Parathyroid adenoma (tissue), 2 donors: ENCODE measurements at regions not wholly inside any gene's neighbourhood (a gene's known extent, or its start where the extent isn't known, plus 50 kb on each side); places are given as distances from the start of the nearest gene placed in this dataset.

ENCODE experiments used
- H2AFZ ChIP-seq: fragments of 300-600 bp; sonication (generic); one replicate; pipeline ENCODE4 v1.7.0; 2017; ENCODE audit warnings: antibody characterized with exemption, mild to moderate bottlenecking
- H3K27ac ChIP-seq: fragments of 300-600 bp; sonication (generic); one replicate; pipeline ENCODE4 v1.7.0; 2017
- H3K27me3 ChIP-seq: fragments of 300-600 bp; sonication (generic); one replicate; pipeline ENCODE4 v1.7.0; 2017; ENCODE audit warnings: low read length; ENCODE audit not compliant: control insufficient read depth, insufficient read depth
- H3K36me3 ChIP-seq: fragments of 300-600 bp; sonication (generic); one replicate; pipeline ENCODE4 v1.7.0; 2017; ENCODE audit warnings: low read length; ENCODE audit not compliant: control insufficient read depth, insufficient read depth
- H3K4me1 ChIP-seq: fragments of 300-600 bp; sonication (generic); one replicate; pipeline ENCODE4 v1.7.0; 2017; ENCODE audit warnings: control low read depth
- H3K4me2 ChIP-seq: fragments of 300-600 bp; sonication (generic); one replicate; pipeline ENCODE4 v1.7.0; 2017; ENCODE audit warnings: low read length
- H3K4me3 ChIP-seq: fragments of 300-600 bp; sonication (generic); one replicate; pipeline ENCODE4 v1.7.0; 2017; ENCODE audit warnings: low read depth, low read length
- H3K79me2 ChIP-seq: fragments of 300-600 bp; sonication (generic); one replicate; pipeline ENCODE4 v1.7.0; 2017; ENCODE audit warnings: control low read depth
- H3K9ac ChIP-seq: fragments of 300-600 bp; sonication (generic); one replicate; pipeline ENCODE4 v1.7.0; 2017; ENCODE audit warnings: mild to moderate bottlenecking
- H3K9me3 ChIP-seq: fragments of 300-600 bp; sonication (generic); one replicate; pipeline ENCODE4 v1.7.0; 2017; ENCODE audit warnings: low read length; ENCODE audit not compliant: control insufficient read depth
- CTCF ChIP-seq: fragments of 300-600 bp; sonication (generic); IDR thresholded peaks from one replicate; pipeline ENCODE4 v1.7.0; 2017; ENCODE audit warnings: antibody characterized with exemption, mild to moderate bottlenecking
- donor health status: primary hyperparathyroidism.

GRCh38 chr5:10173716-10174115 lies 76.0 kb downstream of the ATPSCKMT start:
- H3K4me2 ChIP-seq, result no peak overlapping the region
- H3K9ac ChIP-seq, result no peak overlapping the region
- no peak overlapping the region for H2AFZ ChIP-seq
- H3K4me3 ChIP-seq, result no peak overlapping the region
- H3K27me3 ChIP-seq, result no peaks in the 10 kb centered on the region
- H3K36me3 ChIP-seq, result no peaks in the 10 kb centered on the region
- no peak for TF ChIP-seq CTCF
- H3K9me3 ChIP-seq, result no peaks in the 10 kb centered on the region
- no peaks in the 10 kb centered on the region for H3K79me2 ChIP-seq
- no peaks in the 10 kb centered on the region for H3K4me1 ChIP-seq
- H3K27ac ChIP-seq, result no peak overlapping the region

- no peaks in the 10 kb centered on the region for H3K27me3 ChIP-seq
- no peak overlapping the region for H3K4me2 ChIP-seq
- no peaks in the 10 kb centered on the region for H3K9me3 ChIP-seq
- no peaks in the 10 kb centered on the region for H3K36me3 ChIP-seq
- H3K4me1 ChIP-seq, result no peaks in the 10 kb centered on the region
- H3K9ac ChIP-seq, result no peak overlapping the region
- no peaks in the 10 kb centered on the region for H3K79me2 ChIP-seq
- no peak overlapping the region for H3K27ac ChIP-seq
- no peak overlapping the region for H3K4me3 ChIP-seq
- no peak for TF ChIP-seq CTCF
- H2AFZ ChIP-seq, result no peak overlapping the region
Observed at GRCh38 chr5:10172247-10172646, 77.4 kb downstream of the ATPSCKMT start.

- H3K36me3 ChIP-seq, result no peaks in the 10 kb centered on the region
- H3K27ac ChIP-seq, result no peak overlapping the region
- no peak overlapping the region for H3K4me2 ChIP-seq
- H3K9me3 ChIP-seq, result no peaks in the 10 kb centered on the region
- no peaks in the 10 kb centered on the region for H3K27me3 ChIP-seq
- H3K79me2 ChIP-seq, result no peaks in the 10 kb centered on the region
- no peak for TF ChIP-seq CTCF
- H3K4me3 ChIP-seq, result no peak overlapping the region
- H2AFZ ChIP-seq, result no peak overlapping the region
- H3K9ac ChIP-seq, result no peak overlapping the region
- H3K4me1 ChIP-seq, result no peaks in the 10 kb centered on the region
Observed at GRCh38 chr5:10169359-10169758, 80.3 kb downstream of the ATPSCKMT start.

- Histone ChIP-seq H3K27ac (no peak overlapping the region), H3K79me2 (no peaks in the 10 kb centered on the region), H3K4me2 (no peak overlapping the region), H3K36me3 (no peaks in the 10 kb centered on the region), H2AFZ (no peak overlapping the region), H3K4me3 (no peak overlapping the region), H3K9ac (no peak overlapping the region), H3K27me3 (no peaks in the 10 kb centered on the region), H3K4me1 (no peaks in the 10 kb centered on the region), H3K9me3 (no peaks in the 10 kb centered on the region)
- TF ChIP-seq CTCF, result no peak
Observed at GRCh38 chr5:10168254-10168653, 81.4 kb downstream of the ATPSCKMT start.

- no peaks in the 10 kb centered on the region for H3K27me3 ChIP-seq
- H3K27ac ChIP-seq, result no peak overlapping the region
- H3K4me1 ChIP-seq, result no peaks in the 10 kb centered on the region
- no peak overlapping the region for H2AFZ ChIP-seq
- H3K4me3 ChIP-seq, result no peak overlapping the region
- no peak overlapping the region for H3K9ac ChIP-seq
- H3K4me2 ChIP-seq, result no peak overlapping the region
- no peaks in the 10 kb centered on the region for H3K79me2 ChIP-seq
- no peak for TF ChIP-seq CTCF
- no peaks in the 10 kb centered on the region for H3K36me3 ChIP-seq
- no peaks in the 10 kb centered on the region for H3K9me3 ChIP-seq
Observed at GRCh38 chr5:10167806-10168205, 81.9 kb downstream of the ATPSCKMT start.
